GM13977 (cell line): ENCODE measurements at regions not wholly inside any gene's neighbourhood (a gene's known extent, or its start where the extent isn't known, plus 50 kb on each side); places are given as distances from the start of the nearest gene placed in this dataset.

Experiments
- DNase-seq: peaks from one replicate; pipeline ENCODE4 v3.0.0; 2012; ENCODE audit warnings: low spot score
- in situ Hi-C: fragments of 300-500 bp; cut with MboI; formaldehyde crosslinking; loops from one replicate; pipeline ENCODE4 v1.12.0; 2022; ENCODE audit warnings: low sequenced_read_pairs, low pct_unique_long_range_greater_than_20kb, mixed read lengths, inconsistent platforms; ENCODE audit not compliant: unreplicated experiment
- TF ChIP-seq, protein P1 (sequence below): IDR thresholded peaks from 2 replicates; pipeline ENCODE4 v1.5.1; 2012; ENCODE audit warnings: mild to moderate bottlenecking, control low read depth; ENCODE audit not compliant: insufficient read depth; ENCODE audit errors: extremely low read depth, missing control alignments

DNA sequence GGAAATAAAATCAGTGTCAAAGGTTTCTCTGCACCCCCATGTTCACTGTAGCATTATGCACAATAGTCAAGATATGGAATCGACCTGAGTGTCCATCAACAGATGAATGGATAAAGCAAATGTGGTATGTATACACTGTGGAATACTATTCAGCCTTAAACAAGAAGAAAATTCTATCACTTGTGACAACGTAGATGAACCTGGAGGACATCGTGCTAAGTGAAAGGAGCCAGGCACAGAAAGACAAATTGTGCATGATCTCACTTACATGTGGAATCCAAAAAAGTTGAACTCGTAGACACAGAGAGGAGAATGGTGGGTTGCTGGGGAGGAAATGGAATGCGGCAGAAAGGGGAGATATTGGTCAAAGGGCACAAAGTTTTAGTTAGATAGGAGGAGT lies 136.3 kb upstream of the ESR1 start:
- DNase-seq, result no peak
- in situ Hi-C loops, result no loop called here
- TF ChIP-seq, protein P1, sequence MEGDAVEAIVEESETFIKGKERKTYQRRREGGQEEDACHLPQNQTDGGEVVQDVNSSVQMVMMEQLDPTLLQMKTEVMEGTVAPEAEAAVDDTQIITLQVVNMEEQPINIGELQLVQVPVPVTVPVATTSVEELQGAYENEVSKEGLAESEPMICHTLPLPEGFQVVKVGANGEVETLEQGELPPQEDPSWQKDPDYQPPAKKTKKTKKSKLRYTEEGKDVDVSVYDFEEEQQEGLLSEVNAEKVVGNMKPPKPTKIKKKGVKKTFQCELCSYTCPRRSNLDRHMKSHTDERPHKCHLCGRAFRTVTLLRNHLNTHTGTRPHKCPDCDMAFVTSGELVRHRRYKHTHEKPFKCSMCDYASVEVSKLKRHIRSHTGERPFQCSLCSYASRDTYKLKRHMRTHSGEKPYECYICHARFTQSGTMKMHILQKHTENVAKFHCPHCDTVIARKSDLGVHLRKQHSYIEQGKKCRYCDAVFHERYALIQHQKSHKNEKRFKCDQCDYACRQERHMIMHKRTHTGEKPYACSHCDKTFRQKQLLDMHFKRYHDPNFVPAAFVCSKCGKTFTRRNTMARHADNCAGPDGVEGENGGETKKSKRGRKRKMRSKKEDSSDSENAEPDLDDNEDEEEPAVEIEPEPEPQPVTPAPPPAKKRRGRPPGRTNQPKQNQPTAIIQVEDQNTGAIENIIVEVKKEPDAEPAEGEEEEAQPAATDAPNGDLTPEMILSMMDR, result no peak

DNA sequence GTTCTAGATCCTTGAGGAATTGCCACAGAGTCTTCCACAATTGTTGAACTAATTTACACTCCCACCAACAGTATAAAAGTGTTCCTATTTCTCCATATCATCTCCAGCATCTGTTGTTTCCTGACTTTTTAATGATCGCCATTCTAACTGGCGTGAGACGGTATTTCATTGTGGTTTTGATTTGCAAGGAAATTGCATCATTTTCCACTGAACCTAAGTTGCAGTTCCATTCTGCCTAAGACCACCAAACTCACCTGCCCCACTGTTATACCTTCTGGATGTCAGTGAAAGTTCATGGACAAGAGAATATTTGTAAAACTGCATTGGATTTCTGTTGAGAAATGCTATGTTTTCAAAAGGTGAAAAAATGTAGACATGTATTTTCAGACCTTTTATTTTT lies 132.9 kb upstream of the ESR1 start:
- in situ Hi-C loops, result no loop called here

DNA sequence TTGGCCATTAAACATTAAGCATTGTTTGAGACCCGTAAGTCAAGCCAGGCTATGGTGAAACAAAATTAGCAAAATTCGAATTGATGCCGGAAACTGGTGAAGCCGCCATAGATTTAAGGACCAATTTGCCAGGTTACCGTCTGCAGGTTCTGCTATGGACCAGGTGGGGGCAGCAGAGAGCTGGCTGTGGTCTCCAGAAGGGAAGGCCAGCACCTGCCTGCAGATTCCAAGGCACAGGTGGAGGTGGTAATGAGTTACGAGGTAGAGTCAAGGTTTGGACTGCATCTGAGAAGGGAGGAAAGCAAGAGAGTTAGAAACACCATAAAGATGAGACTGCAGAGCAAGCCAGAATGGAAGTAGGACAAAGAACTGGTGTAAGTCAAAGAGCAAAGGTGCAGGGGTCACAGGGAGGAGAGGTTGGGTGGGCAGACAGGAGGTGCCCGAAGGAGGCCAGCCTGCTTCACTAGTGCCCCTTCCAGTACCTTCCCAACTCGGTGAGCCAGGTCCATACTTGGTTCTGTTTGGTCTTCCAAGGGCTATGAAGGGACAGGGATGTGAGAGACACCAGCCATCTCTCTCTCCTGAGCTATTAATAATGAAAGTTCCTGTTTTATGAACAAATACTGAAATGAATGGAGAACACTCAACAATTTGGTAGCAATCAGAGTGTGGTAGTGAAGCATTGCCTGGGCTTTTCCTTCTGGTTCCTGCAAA lies 131.6 kb upstream of the ESR1 start:
- in situ Hi-C loops, result loop anchor here (25.0 kb wide), 1 partner anchor 586 kb away; no protein-coding TSS in a partner anchor
- TF ChIP-seq, protein P1, result peak; percentile 92
- peak; percentile 75 for DNase-seq

More for the DNA sequence above, 132.9 kb upstream of the ESR1 start:
- TF ChIP-seq, protein P1, result no peak
- no peak for DNase-seq

DNA sequence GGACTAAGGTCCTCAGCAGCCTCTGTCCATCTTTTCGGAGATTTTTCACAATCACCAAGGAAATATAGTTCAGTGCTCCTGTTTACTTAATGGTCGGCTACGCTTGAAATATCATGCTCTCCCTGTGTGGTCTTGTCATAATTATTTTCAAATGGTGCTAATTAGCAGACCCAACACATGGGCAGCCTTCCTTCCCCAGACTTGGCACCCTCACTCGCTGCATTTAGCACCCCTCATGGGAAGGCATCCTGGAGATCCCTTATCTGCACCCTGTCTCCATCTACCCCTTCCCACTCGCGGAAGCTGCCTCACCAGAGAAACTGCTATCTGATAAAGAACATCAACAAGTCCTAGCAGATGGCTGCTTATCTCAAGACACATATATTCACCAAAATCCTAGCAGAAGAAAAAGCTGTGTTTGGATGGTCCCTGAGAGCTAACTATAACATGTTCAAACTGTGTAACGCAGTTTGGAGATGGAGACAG lies 131.0 kb upstream of the ESR1 start:
- in situ Hi-C loops, result loop anchor here (25.0 kb wide), 1 partner anchor 586 kb away; no protein-coding TSS in a partner anchor
- TF ChIP-seq, protein P1, result no peak
- DNase-seq, result no peak

DNA sequence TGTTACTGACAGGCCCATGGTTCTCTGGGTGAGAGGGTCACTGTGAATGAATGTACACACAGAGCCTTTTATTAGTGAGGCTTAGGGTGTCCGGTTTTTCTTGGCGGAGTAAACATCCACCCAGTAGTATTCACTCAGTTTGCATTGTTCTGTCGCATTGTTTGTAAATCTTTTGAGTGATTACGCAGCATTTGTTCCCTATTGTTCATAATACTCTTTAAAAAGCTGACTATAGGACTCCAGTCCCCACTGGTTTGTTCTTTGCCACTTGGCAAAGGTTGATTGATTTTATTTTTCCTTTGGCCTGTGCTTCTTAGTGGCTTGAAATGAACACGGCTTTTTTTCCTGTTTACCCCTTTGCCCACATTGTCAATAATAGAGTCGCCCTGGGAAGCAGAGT lies 130.1 kb upstream of the ESR1 start:
- no peak for DNase-seq
- TF ChIP-seq, protein P1, result no peak
- in situ Hi-C loops, result loop anchor here (25.0 kb wide), 1 partner anchor 585 kb away; no protein-coding TSS in a partner anchor

DNA sequence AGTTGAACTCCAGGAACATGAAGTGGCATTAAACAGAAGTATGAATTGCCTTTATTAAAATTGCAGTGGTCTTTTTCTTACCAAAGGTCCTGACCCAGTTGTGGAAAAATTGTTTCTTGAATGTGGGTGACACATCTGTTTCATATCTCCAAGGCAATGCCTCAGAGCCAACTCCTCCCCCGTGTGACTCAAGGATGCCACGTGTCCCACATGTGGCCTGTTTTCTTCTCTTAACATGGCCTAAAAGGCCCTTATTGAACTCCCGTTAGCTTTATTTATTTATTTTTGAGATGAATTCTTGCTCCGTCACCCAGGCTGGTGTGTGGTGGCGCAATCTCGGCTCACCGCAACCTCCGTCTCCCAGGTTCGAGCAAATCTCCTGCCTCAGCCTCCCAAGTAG lies 128.4 kb upstream of the ESR1 start:
- DNase-seq, result no peak

More for the DNA sequence above, 128.4 kb upstream of the ESR1 start:
- in situ Hi-C loops, result loop anchor here (25.0 kb wide), 1 partner anchor 583 kb away; no protein-coding TSS in a partner anchor
- TF ChIP-seq, protein P1, result no peak
